Upper lobe of right lung (tissue), 1 donor: ENCODE measurements at regions not wholly inside any gene's neighbourhood (a gene's known extent, or its start where the extent isn't known, plus 50 kb on each side); places are given as distances from the start of the nearest gene placed in this dataset.

Experiments used
- ATAC-seq: fragments of 200-7000 bp; cut with Tn5 transposase; one replicate; pipeline ENCODE4 v1.9.1; 2020; ENCODE audit warnings: mild to moderate bottlenecking, moderate library complexity
- DNase-seq: peaks from one replicate; pipeline ENCODE4 v3.0.0-alpha.2; 2020
- H3K27ac ChIP-seq: fragments of 200-600 bp; one replicate; pipeline ENCODE4 v1.8.0; 2022
- H3K27me3 ChIP-seq: fragments of 200-600 bp; one replicate; pipeline ENCODE4 v1.8.0; 2022; ENCODE audit warnings: mild to moderate bottlenecking
- H3K36me3 ChIP-seq: fragments of 200-600 bp; one replicate; pipeline ENCODE4 v1.8.0; 2022
- H3K4me1 ChIP-seq: fragments of 200-600 bp; one replicate; pipeline ENCODE4 v1.8.0; 2022
- H3K4me3 ChIP-seq: fragments of 200-600 bp; one replicate; pipeline ENCODE4 v1.8.0; 2022; ENCODE audit warnings: mild to moderate bottlenecking
- H3K9me3 ChIP-seq: fragments of 200-600 bp; one replicate; pipeline ENCODE4 v1.8.0; 2022
- CTCF ChIP-seq: fragments of 200-600 bp; IDR thresholded peaks from one replicate; pipeline ENCODE4 v1.8.0; 2022; ENCODE audit warnings: antibody characterized with exemption
- intact Hi-C: fragments of 100-400 bp; cut with DNase I; formaldehyde crosslinking; loops from one replicate; pipeline ENCODE4 v1.11.0; 2022
- donor health status: DM: no; HTN: yes; CAD: no; lungs with severe emphysema.

- Histone ChIP-seq H3K4me1 (no peaks in the 10 kb centered on the region), H3K27me3 (no peaks in the 10 kb centered on the region), H3K36me3 (no peaks in the 10 kb centered on the region), H3K4me3 (no peak overlapping the region), H3K27ac (no peak overlapping the region), H3K9me3 (no peaks in the 10 kb centered on the region)
- no peak for TF ChIP-seq CTCF
- intact Hi-C loops: no loop called here
- DNase-seq (no peak), ATAC-seq (no peak)
Measured at GRCh38 chr5:159415301-159415937, 85.1 kb upstream of the IL12B start.

- TF ChIP-seq CTCF: no peak
- ATAC-seq: no peak
- no peak for DNase-seq
- no peak overlapping the region for H3K4me3 ChIP-seq
- intact Hi-C loops: no loop called here
- H3K36me3 ChIP-seq: no peaks in the 10 kb centered on the region
- no peaks in the 10 kb centered on the region for H3K27me3 ChIP-seq
- H3K9me3 ChIP-seq: no peaks in the 10 kb centered on the region
- H3K27ac ChIP-seq: no peak overlapping the region
- H3K4me1 ChIP-seq: no peaks in the 10 kb centered on the region
Measured at GRCh38 chr5:159416438-159416837, 86.2 kb upstream of the IL12B start.

- intact Hi-C loops: no loop called here
- Histone ChIP-seq H3K9me3 (no peaks in the 10 kb centered on the region), H3K4me3 (no peak overlapping the region), H3K27me3 (no peaks in the 10 kb centered on the region), H3K4me1 (no peaks in the 10 kb centered on the region), H3K27ac (no peak overlapping the region), H3K36me3 (no peaks in the 10 kb centered on the region)
- no peak for ATAC-seq
- no peak for TF ChIP-seq CTCF
- no peak for DNase-seq
Measured at GRCh38 chr5:159417170-159417569, 86.9 kb upstream of the IL12B start.

DNA sequence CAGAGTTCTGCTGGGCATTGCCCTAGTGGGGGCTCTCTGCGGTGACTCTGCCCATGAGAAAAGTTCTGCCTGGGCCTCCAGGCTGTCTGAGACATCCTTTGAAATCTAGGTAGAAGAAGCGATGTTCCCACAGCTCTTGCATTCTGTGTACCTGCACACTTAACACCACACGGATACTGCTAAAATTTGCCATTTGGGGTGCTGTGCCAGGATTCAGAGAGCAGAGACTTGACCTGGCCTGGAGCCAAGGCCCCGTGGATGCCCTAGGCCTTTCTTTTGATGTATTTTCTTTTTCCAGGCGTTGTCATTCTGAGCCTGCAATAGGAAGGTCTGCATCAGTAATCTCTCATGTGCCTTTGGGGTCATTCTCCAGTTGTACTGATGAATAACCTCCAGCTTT lies 89.3 kb upstream of the IL12B start:
- TF ChIP-seq CTCF: no peak
- H3K27me3 ChIP-seq: no peaks in the 10 kb centered on the region
- ATAC-seq (no peak), DNase-seq (no peak)
- no peaks in the 10 kb centered on the region for H3K36me3 ChIP-seq
- H3K4me1 ChIP-seq: no peaks in the 10 kb centered on the region
- H3K4me3 ChIP-seq: no peak overlapping the region
- H3K27ac ChIP-seq: no peak overlapping the region
- intact Hi-C loops: no loop called here
- H3K9me3 ChIP-seq: no peaks in the 10 kb centered on the region

DNA sequence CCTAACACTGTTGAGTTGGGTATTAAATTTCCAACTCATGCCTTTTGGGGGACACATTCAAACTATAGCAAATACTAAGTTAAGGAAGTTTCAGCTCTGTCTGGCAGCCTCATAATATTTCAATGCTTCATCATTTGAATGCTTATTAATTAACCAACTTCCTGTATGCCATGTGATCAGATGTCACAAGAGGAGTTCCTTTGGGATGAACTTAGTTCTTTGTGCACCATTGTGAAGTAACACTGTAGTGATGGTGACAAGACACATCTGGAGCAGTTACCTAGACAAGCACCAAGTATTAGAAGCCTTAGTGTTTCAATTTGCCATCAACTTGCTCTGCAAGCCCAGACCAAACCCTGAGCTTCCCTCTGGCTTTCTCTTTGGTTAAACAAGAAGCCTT lies 90.7 kb upstream of the IL12B start:
- intact Hi-C loops: no loop called here
- H3K4me3 ChIP-seq: no peak overlapping the region
- H3K4me1 ChIP-seq: no peaks in the 10 kb centered on the region

More for the DNA sequence above, 90.7 kb upstream of the IL12B start:
- H3K27me3 ChIP-seq: no peaks in the 10 kb centered on the region
- no peaks in the 10 kb centered on the region for H3K9me3 ChIP-seq
- H3K27ac ChIP-seq: no peak overlapping the region
- no peak for TF ChIP-seq CTCF
- DNase-seq (no peak), ATAC-seq (no peak)
- no peaks in the 10 kb centered on the region for H3K36me3 ChIP-seq
